IPS-18c (cell line): ENCODE measurements at regions not wholly inside any gene's neighbourhood (a gene's known extent, or its start where the extent isn't known, plus 50 kb on each side); places are given as distances from the start of the nearest gene placed in this dataset.
"Not testable (repeated sequence)": the region's sequence is repeated elsewhere in the genome, so short reads cannot be mapped to it uniquely, and the experiment has no call there.

Experiments
- H3K4me3 ChIP-seq: 2 replicates; pipeline ENCODE4 v1.7.0; 2013; ENCODE audit warnings: low read depth, mild to moderate bottlenecking, low read length, moderate library complexity; ENCODE audit not compliant: insufficient read depth
- H3K9me3 ChIP-seq: one replicate; pipeline ENCODE4 v1.6.1; 2013; ENCODE audit warnings: mild to moderate bottlenecking, low read length, moderate library complexity; ENCODE audit not compliant: control insufficient read depth, insufficient read depth

GRCh38 chr10:28896791-28897409 is 219.6 kb downstream of the BAMBI start:
- H3K9me3 ChIP-seq, H3K4me3 ChIP-seq: not testable (repeated sequence)

- peaks cover 4% of the 10 kb centered on the region for H3K9me3 ChIP-seq
- H3K4me3 ChIP-seq = no peak overlapping the region
These were observed 220.5 kb downstream of the BAMBI start for GRCh38 chr10:28897617-28898464.

- H3K4me3 ChIP-seq = no peak overlapping the region
- H3K9me3 ChIP-seq = peaks cover 4% of the 10 kb centered on the region
These were observed 224.9 kb downstream of the BAMBI start for GRCh38 chr10:28902215-28902614.

- Histone ChIP-seq H3K4me3 (no peak overlapping the region), H3K9me3 (peaks cover 4% of the 10 kb centered on the region)
These were observed 225.7 kb downstream of the BAMBI start for GRCh38 chr10:28903063-28903462.

- no peak overlapping the region for H3K4me3 ChIP-seq
- H3K9me3 ChIP-seq = peaks cover 4% of the 10 kb centered on the region
These were observed 226.4 kb downstream of the BAMBI start for GRCh38 chr10:28903736-28904135.

GRCh38 chr10:28905371-28905770 is 228.1 kb downstream of the BAMBI start:
- Histone ChIP-seq H3K4me3 (no peak overlapping the region), H3K9me3 (peaks cover 6% of the 10 kb centered on the region)

GRCh38 chr10:28906011-28906411 is 228.7 kb downstream of the BAMBI start:
- Histone ChIP-seq H3K9me3 (peaks cover 6% of the 10 kb centered on the region), H3K4me3 (no peak overlapping the region)

GRCh38 chr10:28906415-28906814 is 229.1 kb downstream of the BAMBI start:
- H3K9me3 ChIP-seq = peaks cover 3% of the 10 kb centered on the region
- H3K4me3 ChIP-seq = no peak overlapping the region

GRCh38 chr10:28906934-28907333 is 229.6 kb downstream of the BAMBI start:
- H3K4me3 ChIP-seq = no peak overlapping the region
- H3K9me3 ChIP-seq = peaks cover 2% of the 10 kb centered on the region

GRCh38 chr10:28909875-28910274 is 232.6 kb downstream of the BAMBI start:
- H3K4me3 ChIP-seq = no peak overlapping the region
- peaks cover 2% of the 10 kb centered on the region for H3K9me3 ChIP-seq

GRCh38 chr10:28910956-28911355 is 233.6 kb downstream of the BAMBI start:
- H3K9me3 ChIP-seq = peaks cover 2% of the 10 kb centered on the region
- H3K4me3 ChIP-seq = no peak overlapping the region

- H3K9me3 ChIP-seq, H3K4me3 ChIP-seq: not testable (repeated sequence)
These were observed 234.2 kb downstream of the BAMBI start for GRCh38 chr10:28911511-28911910.

- H3K4me3 ChIP-seq = no peak overlapping the region
- H3K9me3 ChIP-seq = peaks cover 2% of the 10 kb centered on the region
These were observed 234.9 kb downstream of the BAMBI start for GRCh38 chr10:28912017-28912783.

GRCh38 chr10:28913436-28914237 is 236.3 kb downstream of the BAMBI start:
- no peak overlapping the region for H3K4me3 ChIP-seq

GRCh38 chr10:28914701-28915100 is 237.4 kb downstream of the BAMBI start:
- no peak overlapping the region for H3K4me3 ChIP-seq
- H3K9me3 ChIP-seq = no peaks in the 10 kb centered on the region

More at GRCh38 chr10:28913436-28914237, 236.3 kb downstream of the BAMBI start:
- peaks cover 2% of the 10 kb centered on the region for H3K9me3 ChIP-seq

- H3K4me3 ChIP-seq = no peak overlapping the region
- no peaks in the 10 kb centered on the region for H3K9me3 ChIP-seq
These were observed 238.8 kb downstream of the BAMBI start for GRCh38 chr10:28915989-28916588.

- Histone ChIP-seq H3K4me3 (no peak overlapping the region), H3K9me3 (no peaks in the 10 kb centered on the region)
These were observed 242.8 kb downstream of the BAMBI start for GRCh38 chr10:28920091-28920490.
